ENCODE measurements at regions not wholly inside any gene's neighbourhood (a gene's known extent, or its start where the extent isn't known, plus 50 kb on each side); places are given as distances from the start of the nearest gene placed in this dataset.

GRCh38 chr6:16056263-16056870, 72.5 kb upstream of the MYLIP start:
- DNase-seq (ENCODE audit: low read depth in 1 of 2, low spot score in 1 of 2): peak in 1 of 2 experiments; percentile 11
- no peak overlapping the region for H3K27ac ChIP-seq (replicated peaks)
- no peak overlapping the region for H3K4me3 ChIP-seq (replicated peaks; ENCODE audit: insufficient read depth, low read length)
- H3K27me3 ChIP-seq (ENCODE audit: insufficient read depth, poor library complexity, severe bottlenecking): no peaks in the 10 kb centered on the region
- no peak for TF ChIP-seq CTCF (IDR thresholded peaks at IDR 0.05; ENCODE audit: insufficient read depth, low read length)
- no peak for TF ChIP-seq POLR2AphosphoS5 (IDR thresholded peaks at IDR 0.05; ENCODE audit: low read depth)
- no peak for TF ChIP-seq SPI1 (IDR thresholded peaks at IDR 0.05; ENCODE audit: borderline replicate concordance, low read depth)
- no peak for TF ChIP-seq REST (IDR thresholded peaks at IDR 0.05; ENCODE audit: insufficient replicate concordance, low read depth)

GRCh38 chr6:16055852-16056251, 73.0 kb upstream of the MYLIP start:
- Histone ChIP-seq H3K4me3 (replicated peaks; ENCODE audit: insufficient read depth, low read length) (no peak overlapping the region), H3K27me3 (ENCODE audit: insufficient read depth, poor library complexity, severe bottlenecking) (no peaks in the 10 kb centered on the region), H3K27ac (replicated peaks) (no peak overlapping the region)
- DNase-seq (ENCODE audit: low read depth in 1 of 2, low spot score in 1 of 2): no peak
- TF ChIP-seq CTCF (IDR thresholded peaks at IDR 0.05; ENCODE audit: insufficient read depth, low read length) (no peak), GABPA (IDR thresholded peaks at IDR 0.05; ENCODE audit: low read depth) (no peak), SPI1 (IDR thresholded peaks at IDR 0.05; ENCODE audit: borderline replicate concordance, low read depth) (no peak), REST (IDR thresholded peaks at IDR 0.05; ENCODE audit: insufficient replicate concordance, low read depth) (no peak), POLR2AphosphoS5 (IDR thresholded peaks at IDR 0.05; ENCODE audit: low read depth) (no peak)

- Histone ChIP-seq H3K27me3 (ENCODE audit: insufficient read depth, poor library complexity, severe bottlenecking) (no peaks in the 10 kb centered on the region), H3K4me3 (replicated peaks; ENCODE audit: insufficient read depth, low read length) (no peak overlapping the region), H3K27ac (replicated peaks) (no peak overlapping the region)
- TF ChIP-seq CTCF (IDR thresholded peaks at IDR 0.05; ENCODE audit: insufficient read depth, low read length) (no peak), SPI1 (IDR thresholded peaks at IDR 0.05; ENCODE audit: borderline replicate concordance, low read depth) (no peak), REST (IDR thresholded peaks at IDR 0.05; ENCODE audit: insufficient replicate concordance, low read depth) (no peak), POLR2AphosphoS5 (IDR thresholded peaks at IDR 0.05; ENCODE audit: low read depth) (no peak), GABPA (IDR thresholded peaks at IDR 0.05; ENCODE audit: low read depth) (no peak)
- DNase-seq (ENCODE audit: low read depth in 1 of 2, low spot score in 1 of 2): no peak
Observed at GRCh38 chr6:16049168-16049567, 79.7 kb upstream of the MYLIP start.

Measured in HL-60 (cell line).